T-cell (primary cell): ENCODE measurements at regions not wholly inside any gene's neighbourhood (a gene's known extent, or its start where the extent isn't known, plus 50 kb on each side); places are given as distances from the start of the nearest gene placed in this dataset.

ENCODE experiments used
- ATAC-seq, 4 experiments: fragments of 200-7000 bp in 3 of 4; fragments of 150-1000 bp in 1 of 4; cut with Tn5 transposase; replicated peaks in 1 of 4; 1 replicate in 3 of 4; 2 replicates in 1 of 4; pipeline ENCODE4 v1.10.0; 2021; ENCODE audit warnings: moderate library complexity in 3 of 4, mild to moderate bottlenecking in 2 of 4, moderate number of reproducible peaks in 1 of 4
- CTCF ChIA-PET, 2 donors: fragments of 300-600 bp; sonication (Branson Sonifier 250); formaldehyde crosslinking; loops; one replicate each; lab custom pipeline; 2022; ENCODE audit warnings: antibody characterized with exemption in 2 of 2; lab: Charles Lee
- POLR2A ChIA-PET, 2 donors: fragments of 300-600 bp; sonication (Branson Sonifier 250); formaldehyde crosslinking; loops; one replicate each; lab custom pipeline; 2022; ENCODE audit warnings: antibody characterized with exemption in 2 of 2; lab: Charles Lee
- DNase-seq, 35 experiments: peaks; one replicate each; pipeline versions ENCODE4 v3.0.0 to v3.0.0-alpha.2; 2013 to 2023
- H3K27ac ChIP-seq: one replicate; pipeline ENCODE4 v1.5.1; 2013; ENCODE audit warnings: low read length
- H3K27me3 ChIP-seq, 2 experiments: replicated peaks in 1 of 2; 1 replicate in 1 of 2; 2 replicates in 1 of 2; pipeline versions ENCODE4 v1.6.1 to v1.7.0; 2013; ENCODE audit warnings: low read length in 1 of 2, mixed read lengths in 1 of 2; ENCODE audit not compliant: control insufficient read depth in 2 of 2, insufficient read depth in 2 of 2; ENCODE audit errors: extremely low read depth in 1 of 2
- H3K36me3 ChIP-seq, 2 donors: 1 replicate in 1 of 2; 2 replicates in 1 of 2; pipeline versions ENCODE4 v1.6.1 to v1.7.0; 2013; ENCODE audit warnings: low read length in 1 of 2; ENCODE audit not compliant: control insufficient read depth in 2 of 2, insufficient read depth in 1 of 2; ENCODE audit errors: extremely low read depth in 1 of 2
- H3K4me1 ChIP-seq, 2 experiments: 1 replicate in 1 of 2; 2 replicates in 1 of 2; pipeline versions ENCODE4 v1.6.1 to v1.7.0; 2013; ENCODE audit warnings: low read length in 2 of 2, mixed read lengths in 1 of 2; ENCODE audit not compliant: insufficient read depth in 2 of 2, control insufficient read depth in 1 of 2; ENCODE audit errors: extremely low read depth in 1 of 2
- H3K4me3 ChIP-seq, 2 donors: 1 replicate in 1 of 2; 2 replicates in 1 of 2; pipeline versions ENCODE4 v1.5.1 to v1.7.0; 2013; ENCODE audit warnings: mild to moderate bottlenecking in 2 of 2, low read length in 1 of 2, moderate library complexity in 1 of 2; ENCODE audit not compliant: control insufficient read depth in 1 of 2; ENCODE audit errors: extremely low read depth in 1 of 2
- H3K9me3 ChIP-seq: 2 replicates; pipeline ENCODE4 v1.7.0; 2013
- H3K27ac Mint-ChIP-seq, 2 donors: one replicate each; pipeline ENCODE4 v1.8.0; 2020 to 2021; ENCODE audit warnings: mild to moderate bottlenecking in 2 of 2, mixed read lengths in 2 of 2
- H3K27me3 Mint-ChIP-seq, 2 donors: one replicate each; pipeline ENCODE4 v1.8.0; 2021 to 2022; ENCODE audit warnings: mixed read lengths in 2 of 2
- H3K36me3 Mint-ChIP-seq: one replicate; pipeline ENCODE4 v1.8.0; 2021; ENCODE audit warnings: mixed read lengths
- H3K4me1 Mint-ChIP-seq, 3 donors: one replicate each; pipeline ENCODE4 v1.8.0; 2020 to 2022; ENCODE audit warnings: mixed read lengths in 3 of 3, mild to moderate bottlenecking in 1 of 3
- H3K4me3 Mint-ChIP-seq, 3 donors: one replicate each; pipeline ENCODE4 v1.8.0; 2020 to 2022; ENCODE audit warnings: mild to moderate bottlenecking in 3 of 3, mixed read lengths in 3 of 3, moderate library complexity in 3 of 3
- H3K9me3 Mint-ChIP-seq, 3 donors: one replicate each; pipeline ENCODE4 v1.8.0; 2020 to 2022; ENCODE audit warnings: mixed read lengths in 3 of 3
- WGBS: methylation state at CpG from one replicate; pipeline ENCODE4 v1.1.5; 2013; ENCODE audit warnings: missing lambda C conversion rate; ENCODE audit not compliant: insufficient coverage; 5-methylcytosine and 5-hydroxymethylcytosine counted together

GRCh38 chr4:14069886-14070285 lies 442.4 kb upstream of the BOD1L1 start:
- Mint-ChIP-seq H3K27me3 (no peaks in the 10 kb centered on the region), H3K4me1 (no peaks in the 10 kb centered on the region), H3K27ac (no peak overlapping the region), H3K9me3 (peaks cover 8 to 30% (median 24%) of the 10 kb centered on the region in 3 donors), H3K36me3 (no peaks in the 10 kb centered on the region), H3K4me3 (no peak overlapping the region)
- H3K4me3 ChIP-seq, result no peak overlapping the region
- WGBS, result 38% methylated on average over 2 of the region's 4 CpGs
- ChIA-PET CTCF (no interaction called here), POLR2A (no interaction called here)
- DNase-seq (no peak), ATAC-seq (no peak)
- H3K4me1 ChIP-seq, result no peaks in the 10 kb centered on the region
- H3K27me3 ChIP-seq, result no peaks in the 10 kb centered on the region
- H3K9me3 ChIP-seq, result no peaks in the 10 kb centered on the region
- no peak overlapping the region for H3K27ac ChIP-seq
- no peaks in the 10 kb centered on the region for H3K36me3 ChIP-seq

- ATAC-seq, result no peak
- H3K36me3 Mint-ChIP-seq, result no peaks in the 10 kb centered on the region
- H3K4me3 Mint-ChIP-seq, result no peak overlapping the region
- DNase-seq, result no peak
- ChIA-PET POLR2A (no interaction called here), CTCF (no interaction called here)
- Histone ChIP-seq H3K36me3 (no peaks in the 10 kb centered on the region), H3K4me1 (no peaks in the 10 kb centered on the region), H3K27me3 (no peaks in the 10 kb centered on the region), H3K27ac (no peak overlapping the region), H3K4me3 (no peak overlapping the region), H3K9me3 (peaks cover 2% of the 10 kb centered on the region)
- H3K27me3 Mint-ChIP-seq, result no peaks in the 10 kb centered on the region
- H3K4me1 Mint-ChIP-seq, result no peaks in the 10 kb centered on the region
- peaks cover 11 to 33% (median 24%) of the 10 kb centered on the region in 3 donors for H3K9me3 Mint-ChIP-seq
- no peak overlapping the region for H3K27ac Mint-ChIP-seq
- WGBS, result 83% methylated on average over 1 of the region's 5 CpGs
Measured at GRCh38 chr4:14070289-14070880, 442.9 kb upstream of the BOD1L1 start.

- peaks cover 11 to 33% (median 24%) of the 10 kb centered on the region in 3 donors for H3K9me3 Mint-ChIP-seq
- H3K36me3 Mint-ChIP-seq, result no peaks in the 10 kb centered on the region
- H3K27me3 Mint-ChIP-seq, result no peaks in the 10 kb centered on the region
- DNase-seq, result no peak
- no peak for ATAC-seq
- ChIA-PET CTCF (no interaction called here), POLR2A (no interaction called here)
- no peak overlapping the region for H3K4me3 Mint-ChIP-seq
- no peaks in the 10 kb centered on the region for H3K36me3 ChIP-seq
- no peak overlapping the region for H3K27ac ChIP-seq
- no peaks in the 10 kb centered on the region for H3K4me1 Mint-ChIP-seq
- no peaks in the 10 kb centered on the region for H3K4me1 ChIP-seq
- no peak overlapping the region for H3K4me3 ChIP-seq
- H3K27ac Mint-ChIP-seq, result no peak overlapping the region
- peaks cover 2% of the 10 kb centered on the region for H3K9me3 ChIP-seq
- no peaks in the 10 kb centered on the region for H3K27me3 ChIP-seq
Measured at GRCh38 chr4:14072506-14072905, 445.0 kb upstream of the BOD1L1 start.

- Histone ChIP-seq H3K9me3 (peaks cover 2% of the 10 kb centered on the region), H3K36me3 (no peaks in the 10 kb centered on the region), H3K27ac (no peak overlapping the region), H3K4me1 (no peaks in the 10 kb centered on the region), H3K4me3 (no peak overlapping the region), H3K27me3 (no peaks in the 10 kb centered on the region)
- ChIA-PET POLR2A (no interaction called here), CTCF (no interaction called here)
- no peak overlapping the region for H3K27ac Mint-ChIP-seq
- WGBS, result no CpG with 5 or more reads among the region's 3 CpGs
- no peak for ATAC-seq
- H3K9me3 Mint-ChIP-seq, result peaks cover 11 to 24% (median 21%) of the 10 kb centered on the region in 3 donors
- no peak overlapping the region for H3K4me3 Mint-ChIP-seq
- H3K27me3 Mint-ChIP-seq, result no peaks in the 10 kb centered on the region
- no peaks in the 10 kb centered on the region for H3K36me3 Mint-ChIP-seq
- no peak for DNase-seq
- H3K4me1 Mint-ChIP-seq, result no peaks in the 10 kb centered on the region
Measured at GRCh38 chr4:14076776-14077175, 449.3 kb upstream of the BOD1L1 start.

- H3K27ac ChIP-seq, result no peak overlapping the region
- Mint-ChIP-seq H3K36me3 (no peaks in the 10 kb centered on the region), H3K27me3 (no peaks in the 10 kb centered on the region), H3K4me3 (no peak overlapping the region), H3K9me3 (peaks cover 3 to 9% (median 5%) of the 10 kb centered on the region in 3 donors), H3K27ac (no peak overlapping the region), H3K4me1 (no peaks in the 10 kb centered on the region)
- peaks cover 2% of the 10 kb centered on the region for H3K9me3 ChIP-seq
- DNase-seq (no peak), ATAC-seq (no peak)
- H3K36me3 ChIP-seq, result no peaks in the 10 kb centered on the region
- 83% methylated on average over 1 of the region's 3 CpGs for WGBS
- H3K4me3 ChIP-seq, result no peak overlapping the region
- H3K27me3 ChIP-seq, result no peaks in the 10 kb centered on the region
- CTCF ChIA-PET, result no interaction called here
- no peaks in the 10 kb centered on the region for H3K4me1 ChIP-seq
- POLR2A ChIA-PET, result no interaction called here
Measured at GRCh38 chr4:14078326-14078725, 450.8 kb upstream of the BOD1L1 start.

- Mint-ChIP-seq H3K4me1 (no peaks in the 10 kb centered on the region), H3K36me3 (no peaks in the 10 kb centered on the region), H3K27me3 (no peaks in the 10 kb centered on the region), H3K4me3 (no peak overlapping the region), H3K9me3 (peaks cover under 1 to 5% (median 3%) of the 10 kb centered on the region in 3 donors), H3K27ac (no peak overlapping the region)
- Histone ChIP-seq H3K4me3 (no peak overlapping the region), H3K27ac (no peak overlapping the region), H3K9me3 (peaks cover 2% of the 10 kb centered on the region), H3K27me3 (no peaks in the 10 kb centered on the region), H3K36me3 (no peaks in the 10 kb centered on the region), H3K4me1 (no peaks in the 10 kb centered on the region)
- ATAC-seq (no peak), DNase-seq (no peak)
- CTCF ChIA-PET, result no interaction called here
- no CpG with 5 or more reads among the region's 1 CpG for WGBS
- POLR2A ChIA-PET, result no interaction called here
Measured at GRCh38 chr4:14079601-14080000, 452.1 kb upstream of the BOD1L1 start.

GRCh38 chr4:14083150-14083549 lies 455.6 kb upstream of the BOD1L1 start:
- no peaks in the 10 kb centered on the region for H3K36me3 Mint-ChIP-seq
- no peak overlapping the region for H3K4me3 Mint-ChIP-seq
- DNase-seq, result no peak
- no peak overlapping the region for H3K4me3 ChIP-seq
- no peaks in the 10 kb centered on the region for H3K27me3 ChIP-seq
- no peaks in the 10 kb centered on the region for H3K4me1 Mint-ChIP-seq
- no peaks in the 10 kb centered on the region for H3K27me3 Mint-ChIP-seq
- ChIA-PET POLR2A (no interaction called here), CTCF (no interaction called here)
- no peaks in the 10 kb centered on the region for H3K4me1 ChIP-seq
- ATAC-seq, result no peak
- no peaks in the 10 kb centered on the region for H3K9me3 ChIP-seq
- peaks cover 0 to 7% (median 4%) of the 10 kb centered on the region in 3 donors for H3K9me3 Mint-ChIP-seq
- no peak overlapping the region for H3K27ac Mint-ChIP-seq
- no peak overlapping the region for H3K27ac ChIP-seq
- WGBS, result 80% methylated on average over 3 of the region's 3 CpGs
- no peaks in the 10 kb centered on the region for H3K36me3 ChIP-seq
